SKM-1 (cell line): ENCODE measurements at regions not wholly inside any gene's neighbourhood (a gene's known extent, or its start where the extent isn't known, plus 50 kb on each side); places are given as distances from the start of the nearest gene placed in this dataset.
"Not testable (repeated sequence)": the region's sequence is repeated elsewhere in the genome, so short reads cannot be mapped to it uniquely, and the experiment has no call there.

Experiments used
- DNase-seq: peaks from one replicate; lab custom pipeline; 2025; ENCODE audit not compliant: unreplicated experiment; lab: John Stamatoyannopoulos, UW

- no peak for DNase-seq
Measured at GRCh38 chr3:18237251-18238005, 187.7 kb downstream of the SATB1 start.

DNA sequence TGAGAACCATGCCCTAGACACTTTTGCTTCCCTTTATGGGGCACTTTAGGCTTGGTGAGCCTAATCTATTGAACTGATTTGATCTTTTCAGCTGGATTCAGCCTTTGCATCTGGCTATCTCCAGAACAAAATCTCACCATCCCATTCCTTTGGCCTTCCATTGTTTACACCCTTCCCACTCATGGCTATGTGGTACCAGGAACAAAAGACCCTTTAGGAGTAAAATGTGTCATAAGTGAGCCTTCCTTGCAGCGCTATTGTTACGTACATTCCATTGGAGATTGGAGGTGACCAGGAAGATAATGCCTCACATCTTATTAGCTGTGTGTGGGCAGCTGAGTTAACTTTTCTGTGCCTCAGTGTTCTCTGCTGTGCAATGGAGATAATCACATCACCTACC is 188.4 kb downstream of the SATB1 start:
- DNase-seq = no peak

DNA sequence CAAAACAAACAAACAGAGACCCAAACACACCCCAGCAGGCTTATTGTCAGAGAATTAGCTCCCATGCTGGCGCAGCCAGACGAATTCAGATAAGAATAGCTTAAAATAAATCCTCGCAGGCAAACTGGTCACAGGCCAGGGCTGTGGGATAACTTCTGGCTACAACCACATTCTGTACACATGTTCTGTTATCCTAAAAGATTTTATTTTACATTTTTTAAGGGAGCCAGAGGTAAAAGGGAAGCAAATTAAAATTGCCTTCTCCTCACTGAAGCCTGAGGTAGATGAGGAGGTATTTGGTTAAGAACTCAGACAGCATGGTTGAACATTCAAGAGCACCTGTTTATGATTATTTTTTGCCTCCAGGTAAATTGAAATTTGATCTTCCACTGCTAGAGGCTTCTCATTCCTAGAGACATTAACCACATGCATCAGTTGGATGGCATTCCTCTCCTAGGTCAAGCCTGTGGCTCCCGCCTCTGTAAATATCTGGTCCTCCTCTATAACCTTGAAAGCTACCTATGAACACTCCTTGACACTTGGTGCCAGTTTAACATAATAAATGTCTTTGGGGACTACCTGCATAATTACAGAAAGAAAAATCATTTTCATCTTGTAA is 190.3 kb downstream of the SATB1 start:
- DNase-seq = no peak

- no peak for DNase-seq
Measured at GRCh38 chr3:18233987-18234716, 191.0 kb downstream of the SATB1 start.

- no peak for DNase-seq
Measured at GRCh38 chr3:18232317-18232716, 192.8 kb downstream of the SATB1 start.

DNA sequence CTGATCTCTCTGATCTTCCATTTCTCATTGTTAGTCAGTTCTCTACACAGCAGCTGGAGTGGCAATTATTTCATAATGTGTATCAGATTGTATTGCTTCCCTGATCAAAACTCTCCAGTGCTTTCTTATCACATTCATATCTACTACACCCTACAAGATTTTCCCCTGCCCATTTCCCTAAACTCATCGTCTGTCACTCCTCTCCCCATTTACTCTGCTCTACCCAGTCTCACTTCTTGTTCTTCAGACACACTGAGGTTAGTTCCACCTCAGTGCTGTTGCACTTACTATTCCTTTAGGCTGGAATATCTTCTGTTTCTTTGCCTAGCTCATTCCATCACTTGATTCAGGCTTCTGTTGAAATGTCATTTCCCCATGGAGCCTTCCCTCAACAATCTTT is 197.1 kb downstream of the SATB1 start:
- no peak for DNase-seq

- no peak for DNase-seq
Measured at GRCh38 chr3:18225709-18226108, 199.4 kb downstream of the SATB1 start.

DNA sequence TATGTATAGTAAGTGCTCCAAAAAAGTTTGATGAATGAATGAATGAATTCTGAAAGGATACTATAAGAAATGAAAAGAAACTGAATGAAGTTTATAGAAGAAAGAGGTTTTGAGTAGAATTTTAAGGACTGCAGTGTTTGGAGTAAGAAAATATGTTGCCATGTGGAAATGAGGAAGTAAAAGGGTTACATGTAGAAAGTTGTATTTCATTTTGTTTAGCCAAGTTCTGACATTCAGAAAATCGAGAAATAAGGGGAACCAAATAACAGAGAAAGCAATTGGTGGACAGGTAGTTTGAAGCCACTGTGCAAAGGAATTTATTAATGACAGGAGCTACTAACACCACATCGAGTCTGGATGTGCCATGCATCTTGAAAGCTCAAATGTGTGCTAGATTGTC is 200.7 kb downstream of the SATB1 start:
- DNase-seq = peak; percentile 6

- DNase-seq = no peak
Measured at GRCh38 chr3:18223974-18224373, 201.2 kb downstream of the SATB1 start.

DNA sequence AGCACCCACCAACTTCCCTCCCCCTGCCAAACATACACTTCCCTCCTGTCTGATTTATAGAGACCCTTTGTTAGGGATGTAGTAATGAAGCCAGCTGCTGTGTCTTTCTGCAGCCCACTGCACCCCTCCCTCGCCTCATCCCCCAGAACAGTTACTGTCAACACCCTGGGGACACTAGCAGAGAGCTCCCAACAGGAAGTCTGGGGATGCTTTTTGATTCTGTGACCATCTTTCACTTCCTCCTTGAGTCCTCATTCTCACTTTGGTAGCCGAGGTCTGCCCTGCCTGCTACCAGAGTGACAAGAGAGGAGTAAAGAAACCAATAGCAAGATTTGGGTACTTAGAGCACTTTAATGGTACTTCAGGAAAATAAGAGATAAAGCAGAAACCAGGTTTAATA is 201.6 kb downstream of the SATB1 start:
- peak; percentile 36 for DNase-seq

- DNase-seq = no peak
Measured at GRCh38 chr3:18222686-18223085, 202.5 kb downstream of the SATB1 start.

- no peak for DNase-seq
Measured at GRCh38 chr3:18217507-18218174, 207.5 kb downstream of the SATB1 start.

DNA sequence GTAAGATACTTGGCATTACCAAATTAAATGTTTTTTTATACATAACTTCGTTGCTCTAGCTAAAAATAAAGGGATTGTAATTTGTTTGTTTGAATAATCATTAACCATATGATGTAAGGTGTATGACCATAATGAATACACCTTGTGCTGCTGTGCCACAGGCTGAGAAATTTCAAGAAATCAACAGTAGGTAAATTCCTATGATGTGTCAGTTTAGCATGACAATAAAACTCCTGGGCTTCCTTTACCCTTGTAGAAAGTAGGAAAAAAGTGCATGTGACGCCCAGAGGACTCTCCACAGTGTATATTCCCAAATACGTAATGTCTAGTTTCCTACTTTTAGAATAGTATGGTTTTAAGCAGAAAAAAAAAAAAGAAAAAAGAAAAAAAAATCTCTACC is 208.1 kb downstream of the SATB1 start:
- DNase-seq = no peak

GRCh38 chr3:18215639-18216038 is 209.5 kb downstream of the SATB1 start:
- no peak for DNase-seq

DNA sequence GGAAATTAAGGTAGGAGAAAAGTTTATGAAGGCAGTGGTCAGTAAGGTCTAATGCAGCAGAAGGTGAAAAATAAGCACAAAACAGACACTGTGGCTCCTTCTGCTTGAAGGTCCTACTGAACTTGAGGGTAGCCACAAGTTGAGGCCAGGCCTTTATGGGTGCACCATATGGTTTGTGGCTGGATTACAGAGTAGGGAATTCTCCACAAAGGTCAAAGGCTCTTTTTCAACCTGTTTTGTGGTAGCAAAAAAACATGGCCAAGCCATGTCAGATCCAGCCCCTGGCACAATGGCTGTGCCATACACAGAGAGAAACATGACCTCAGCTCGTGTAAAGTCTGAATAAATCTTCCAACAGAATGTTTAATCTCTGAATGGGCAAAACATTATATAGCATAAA is 214.0 kb downstream of the SATB1 start:
- no peak for DNase-seq

DNA sequence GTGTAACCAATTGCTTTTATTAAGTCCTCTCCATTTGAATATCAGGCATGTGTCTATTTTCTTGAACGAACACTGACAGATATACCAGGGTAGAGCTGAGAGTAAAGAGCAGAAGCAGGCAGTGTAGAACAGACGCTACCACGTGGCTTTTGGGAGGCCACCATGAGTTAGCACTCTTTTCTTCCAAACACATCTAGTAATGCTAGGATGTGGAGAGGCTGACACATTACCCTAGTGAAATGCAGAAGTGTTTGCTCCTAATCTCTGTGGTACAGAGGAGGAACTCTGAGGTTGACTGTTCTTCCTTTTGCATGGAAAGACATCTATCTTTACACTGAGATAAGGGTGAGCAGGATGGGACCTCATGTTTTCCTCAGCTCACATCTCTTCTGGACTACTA is 216.3 kb downstream of the SATB1 start:
- peak; percentile 89 for DNase-seq

- no peak for DNase-seq
Measured at GRCh38 chr3:18208091-18208490, 217.0 kb downstream of the SATB1 start.

- DNase-seq = no peak
Measured at GRCh38 chr3:18207226-18207625, 217.9 kb downstream of the SATB1 start.

GRCh38 chr3:18205701-18206100 is 219.4 kb downstream of the SATB1 start:
- not testable (repeated sequence) for DNase-seq

DNA sequence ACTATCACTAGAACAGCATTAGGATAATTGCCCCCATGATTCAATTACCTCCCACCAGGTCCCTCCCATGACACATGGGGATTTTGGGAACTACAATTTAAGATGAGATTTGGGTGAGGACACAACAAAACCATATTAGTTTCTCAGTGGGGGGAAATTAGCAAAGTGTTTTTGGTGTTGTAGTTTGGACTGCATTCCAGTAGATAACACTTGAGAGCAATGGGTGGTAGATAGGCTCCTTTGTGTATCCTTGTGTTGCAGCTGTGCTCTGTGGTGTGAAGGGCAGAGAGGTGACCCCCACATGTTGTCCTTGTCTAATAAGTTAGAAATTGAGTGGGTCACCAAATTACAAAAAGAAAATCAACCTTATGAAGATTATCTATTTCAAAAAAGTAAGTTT is 223.8 kb downstream of the SATB1 start:
- DNase-seq = no peak

DNA sequence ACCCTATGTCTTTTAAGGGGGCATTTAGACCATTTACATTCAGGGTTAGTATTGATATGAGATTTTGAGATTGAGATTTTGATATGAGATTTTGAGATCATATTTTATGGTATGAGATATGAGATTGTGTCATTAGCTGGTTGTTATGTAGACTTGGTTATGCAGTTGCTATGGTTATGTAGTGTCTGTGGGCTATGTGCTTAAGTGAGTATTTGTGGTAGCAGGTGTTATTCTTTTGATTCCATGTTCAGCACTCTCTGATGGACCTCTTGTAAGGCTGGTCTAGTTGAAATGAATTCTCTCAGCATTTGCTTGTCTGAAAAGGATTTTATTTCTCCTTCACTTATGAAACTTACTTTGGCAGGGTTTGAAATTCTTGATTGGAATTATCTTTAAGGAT is 225.4 kb downstream of the SATB1 start:
- DNase-seq = no peak

GRCh38 chr3:18195836-18196235 is 229.3 kb downstream of the SATB1 start:
- DNase-seq = no peak
